Neural cell (in vitro differentiated cells): ENCODE measurements at regions not wholly inside any gene's neighbourhood (a gene's known extent, or its start where the extent isn't known, plus 50 kb on each side); places are given as distances from the start of the nearest gene placed in this dataset.

Experiments used
- CTCF ChIP-seq: fragments of 450-650 bp; IDR thresholded peaks from 2 replicates; pipeline ENCODE4 v1.5.1; 2014; ENCODE audit warnings: antibody characterized with exemption, mild to moderate bottlenecking, moderate library complexity; ENCODE audit not compliant: poor library complexity, severe bottlenecking
- EP300 ChIP-seq: fragments of 450-650 bp; conservative IDR thresholded peaks from 2 replicates; pipeline ENCODE4 v1.6.1; 2014; ENCODE audit warnings: antibody characterized with exemption, mild to moderate bottlenecking, moderate library complexity; ENCODE audit not compliant: poor library complexity, severe bottlenecking
- EZH2 ChIP-seq: fragments of 200-600, 300-800 bp; shearing (Covaris generic), sonication (generic); IDR thresholded peaks from 2 replicates; pipeline ENCODE4 v1.6.1; 2014; ENCODE audit warnings: antibody characterized with exemption, low read length, borderline replicate concordance, mild to moderate bottlenecking; ENCODE audit not compliant: insufficient read depth, poor library complexity, severe bottlenecking
- RAD21 ChIP-seq: fragments of 450-650 bp; conservative IDR thresholded peaks from 2 replicates; pipeline ENCODE4 v1.6.1; 2014; ENCODE audit warnings: antibody characterized with exemption, mild to moderate bottlenecking, moderate library complexity
- TAF1 ChIP-seq: IDR thresholded peaks from 2 replicates; pipeline ENCODE4 v1.6.1; 2012; ENCODE audit warnings: low read depth

- TF ChIP-seq RAD21 (no peak), EZH2 (no peak), CTCF (no peak), TAF1 (no peak), EP300 (no peak)
Measured at GRCh38 chr20:57851025-57851682, 141.3 kb upstream of the PMEPA1 start.
